H1 (cell line): ENCODE measurements at regions not wholly inside any gene's neighbourhood (a gene's known extent, or its start where the extent isn't known, plus 50 kb on each side); places are given as distances from the start of the nearest gene placed in this dataset.

Source experiments
- CTCF ChIA-PET: fragments of 300-600 bp; sonication (Branson Sonifier 250); formaldehyde crosslinking; loops from one replicate; lab custom pipeline; 2021; ENCODE audit not compliant: partially characterized antibody; lab: Charles Lee
- POLR2A ChIA-PET: fragments of 300-600 bp; sonication (Branson Sonifier 250); formaldehyde crosslinking; loops from one replicate; lab custom pipeline; 2021; ENCODE audit warnings: inconsistent platforms; ENCODE audit not compliant: partially characterized antibody; lab: Charles Lee
- DNase-seq, 2 experiments: peaks; one replicate each; pipeline versions ENCODE4 v3.0.0 to v3.0.0-alpha.2; 2010 to 2022; ENCODE audit warnings: low spot score in 2 of 2, low read depth in 1 of 2, mixed read lengths in 1 of 2
- FAIRE-seq: peaks from 2 replicates; lab custom pipeline; 2011; peaks lifted over from hg19 to GRCh38; lab: Jason Lieb, UNC
- H2AFZ ChIP-seq: 2 replicates; pipeline ENCODE4 v1.8.1; 2012; ENCODE audit warnings: low read length, inconsistent platforms
- H2AK5ac ChIP-seq: 2 replicates; pipeline ENCODE4 v1.6.1; 2013; ENCODE audit warnings: low read depth, low read length
- H2BK120ac ChIP-seq: replicated peaks from 2 replicates; pipeline ENCODE3; 2013; ENCODE audit warnings: low read depth, low read length, inconsistent platforms
- H2BK12ac ChIP-seq: 2 replicates; pipeline ENCODE4 v1.6.1; 2013; ENCODE audit warnings: low read depth, low read length
- H2BK15ac ChIP-seq: 2 replicates; pipeline ENCODE4 v1.6.1; 2013; ENCODE audit warnings: low read length
- H2BK20ac ChIP-seq: 2 replicates; pipeline ENCODE4 v1.6.1; 2013; ENCODE audit warnings: low read length
- H2BK5ac ChIP-seq: 2 replicates; pipeline ENCODE4 v1.6.1; 2013; ENCODE audit warnings: low read depth, low read length
- H3K14ac ChIP-seq: 2 replicates; pipeline ENCODE4 v1.6.1; 2013; ENCODE audit warnings: inconsistent platforms; ENCODE audit not compliant: insufficient read length
- H3K18ac ChIP-seq: 2 replicates; pipeline ENCODE4 v1.6.1; 2013; ENCODE audit warnings: low read length; ENCODE audit errors: extremely low read depth
- H3K23ac ChIP-seq: 2 replicates; pipeline ENCODE4 v1.6.1; 2013; ENCODE audit warnings: inconsistent platforms; ENCODE audit not compliant: insufficient read length
- H3K23me2 ChIP-seq: 2 replicates; pipeline ENCODE4 v1.6.1; 2013; ENCODE audit warnings: low read depth, low read length
- H3K27ac ChIP-seq: 2 replicates; pipeline ENCODE4 v1.6.1; 2011; ENCODE audit warnings: low read depth, low read length, inconsistent platforms
- H3K27me3 ChIP-seq, 4 experiments: replicated peaks in 1 of 4; 1 replicate in 1 of 4; 2 replicates in 3 of 4; pipeline versions ENCODE4 v1.6.1 to v1.8.1; 2011 to 2013; ENCODE audit warnings: low read length in 3 of 4, mild to moderate bottlenecking in 3 of 4, inconsistent platforms in 2 of 4, mixed read lengths in 2 of 4, moderate library complexity in 1 of 4; ENCODE audit not compliant: control insufficient read depth in 3 of 4, insufficient read depth in 3 of 4; ENCODE audit errors: extremely low read depth in 1 of 4
- H3K36me3 ChIP-seq, 4 experiments: 2 replicates each; pipeline versions ENCODE4 v1.6.1 to v1.8.1; 2011 to 2013; ENCODE audit warnings: mild to moderate bottlenecking in 4 of 4, low read length in 3 of 4, moderate library complexity in 2 of 4, control low read depth in 1 of 4, inconsistent platforms in 1 of 4; ENCODE audit not compliant: insufficient read depth in 4 of 4, control insufficient read depth in 2 of 4
- H3K4ac ChIP-seq: replicated peaks from 2 replicates; pipeline ENCODE3; 2013; ENCODE audit warnings: low read length, low read depth, mixed read lengths, inconsistent platforms; ENCODE audit not compliant: insufficient read length
- H3K4me1 ChIP-seq, 4 experiments: replicated peaks in 1 of 4; 1 replicate in 1 of 4; 2 replicates in 3 of 4; pipeline versions ENCODE4 v1.6.1 to v1.8.1; 2011 to 2013; ENCODE audit warnings: low read length in 3 of 4, inconsistent platforms in 2 of 4, mixed read lengths in 1 of 4; ENCODE audit not compliant: insufficient read depth in 4 of 4, control insufficient read depth in 3 of 4
- H3K4me2 ChIP-seq, 2 experiments: 2 replicates each; pipeline versions ENCODE4 v1.6.1 to v1.8.1; 2011 to 2013; ENCODE audit warnings: low read depth in 2 of 2, low read length in 2 of 2, control low read depth in 1 of 2, inconsistent platforms in 1 of 2, mild to moderate bottlenecking in 1 of 2; ENCODE audit not compliant: insufficient read depth in 1 of 2
- H3K4me3 ChIP-seq, 4 experiments: fragments of 200-600, 300-600 bp in 1 of 4; sonication (generic), shearing (Covaris generic), sonication (Bioruptor Twin) in 1 of 4; 2 replicates each; pipeline versions ENCODE4 v1.5.1 to v1.8.1; 2011 to 2016; ENCODE audit warnings: low read length in 4 of 4, low read depth in 3 of 4, control low read depth in 2 of 4, inconsistent platforms in 2 of 4, mild to moderate bottlenecking in 2 of 4, mixed read lengths in 1 of 4, moderate library complexity in 1 of 4; ENCODE audit not compliant: insufficient read depth in 2 of 4; ENCODE audit errors: extremely low read depth in 1 of 4
- H3K56ac ChIP-seq: replicated peaks from 2 replicates; pipeline ENCODE3; 2013; ENCODE audit warnings: low read depth, mild to moderate bottlenecking, mixed read lengths, low read length, inconsistent platforms; ENCODE audit not compliant: insufficient read length
- H3K79me1 ChIP-seq: 2 replicates; pipeline ENCODE4 v1.6.1; 2013; ENCODE audit warnings: low read depth, low read length, control low read depth
- H3K79me2 ChIP-seq, 2 experiments: 2 replicates each; pipeline versions ENCODE4 v1.6.1 to v1.8.1; 2012 to 2013; ENCODE audit warnings: low read length in 2 of 2, mild to moderate bottlenecking in 2 of 2, inconsistent platforms in 1 of 2; ENCODE audit not compliant: insufficient read depth in 2 of 2, control insufficient read depth in 1 of 2
- H3K9ac ChIP-seq, 4 experiments: replicated peaks in 1 of 4; 1 replicate in 1 of 4; 2 replicates in 3 of 4; pipeline versions ENCODE4 v1.6.1 to v1.8.1; 2011 to 2013; ENCODE audit warnings: low read depth in 3 of 4, low read length in 3 of 4, control low read depth in 2 of 4, mild to moderate bottlenecking in 2 of 4, moderate library complexity in 2 of 4, inconsistent platforms in 1 of 4; ENCODE audit errors: extremely low read depth in 1 of 4
- H3K9me3 ChIP-seq, 2 experiments: 2 replicates each; pipeline versions ENCODE4 v1.6.1 to v1.8.1; 2012 to 2013; ENCODE audit warnings: mild to moderate bottlenecking in 2 of 2, moderate library complexity in 2 of 2, control low read depth in 1 of 2, inconsistent platforms in 1 of 2, low read depth in 1 of 2, low read length in 1 of 2, mixed read lengths in 1 of 2; ENCODE audit not compliant: insufficient read depth in 2 of 2
- H4K20me1 ChIP-seq, 2 experiments: replicated peaks in 1 of 2; 2 replicates each; pipeline versions ENCODE3 to v1.8.1; 2011 to 2013; ENCODE audit warnings: inconsistent platforms in 2 of 2, low read length in 2 of 2, mild to moderate bottlenecking in 1 of 2; ENCODE audit not compliant: insufficient read depth in 2 of 2, control insufficient read depth in 1 of 2
- H4K5ac ChIP-seq: 2 replicates; pipeline ENCODE4 v1.6.1; 2013; ENCODE audit warnings: low read length, low read depth, mixed read lengths, inconsistent platforms; ENCODE audit not compliant: insufficient read length
- H4K8ac ChIP-seq: 2 replicates; pipeline ENCODE4 v1.8.0; 2013; ENCODE audit warnings: mild to moderate bottlenecking, moderate library complexity, low read length, inconsistent platforms; ENCODE audit not compliant: insufficient read depth; ENCODE audit errors: extremely low read depth
- H4K91ac ChIP-seq: replicated peaks from 2 replicates; pipeline ENCODE3; 2013; ENCODE audit warnings: low read length, mixed read lengths, inconsistent platforms; ENCODE audit not compliant: insufficient read length
- HDAC6 ChIP-seq: IDR thresholded peaks from one replicate; pipeline ENCODE4 v1.7.1; 2012; ENCODE audit warnings: low read depth, mild to moderate bottlenecking, inconsistent platforms, low read length, moderate library complexity
- KDM5A ChIP-seq: fragments of 200-600 bp; IDR thresholded peaks from 2 replicates; pipeline ENCODE4 v1.7.1; 2012; ENCODE audit warnings: mild to moderate bottlenecking, low read length, inconsistent platforms, mixed read lengths
- POU5F1 ChIP-seq: IDR thresholded peaks from 2 replicates; pipeline ENCODE4 v1.6.1; 2011; ENCODE audit warnings: low read depth, mild to moderate bottlenecking, low read length, moderate library complexity
- SIN3A ChIP-seq, 2 experiments: IDR thresholded peaks in 1 of 2; conservative IDR thresholded peaks in 1 of 2; 2 replicates each; pipeline ENCODE4 v1.6.1; 2011 to 2012; ENCODE audit warnings: low read length in 2 of 2, improper control_type of control experiment in 1 of 2, low read depth in 1 of 2, mild to moderate bottlenecking in 1 of 2
- SIX5 ChIP-seq: IDR thresholded peaks from 2 replicates; pipeline ENCODE4 v1.6.1; 2011; ENCODE audit warnings: mild to moderate bottlenecking, low read depth, low read length
- WGBS, 2 experiments: shearing (Covaris generic) in 1 of 2; methylation state at CpG; one replicate each; pipeline versions ENCODE4 v1.1.6 to v1.1.7; 2013 to 2015; ENCODE audit warnings: low lambda C conversion rate in 2 of 2, mixed read lengths in 2 of 2, inconsistent platforms in 1 of 2, low coverage in 1 of 2, missing lambda C conversion rate in 1 of 2; ENCODE audit not compliant: insufficient replicate concordance in 2 of 2, insufficient coverage in 1 of 2, insufficient read length in 1 of 2; ENCODE audit errors: extremely low coverage in 1 of 2, missing lambda C conversion rate in 1 of 2; 5-methylcytosine and 5-hydroxymethylcytosine counted together
- TF ChIP-seq, protein P1 (sequence below): IDR thresholded peaks from 2 replicates; pipeline ENCODE4 v1.6.1; 2012; ENCODE audit warnings: inconsistent platforms

DNA sequence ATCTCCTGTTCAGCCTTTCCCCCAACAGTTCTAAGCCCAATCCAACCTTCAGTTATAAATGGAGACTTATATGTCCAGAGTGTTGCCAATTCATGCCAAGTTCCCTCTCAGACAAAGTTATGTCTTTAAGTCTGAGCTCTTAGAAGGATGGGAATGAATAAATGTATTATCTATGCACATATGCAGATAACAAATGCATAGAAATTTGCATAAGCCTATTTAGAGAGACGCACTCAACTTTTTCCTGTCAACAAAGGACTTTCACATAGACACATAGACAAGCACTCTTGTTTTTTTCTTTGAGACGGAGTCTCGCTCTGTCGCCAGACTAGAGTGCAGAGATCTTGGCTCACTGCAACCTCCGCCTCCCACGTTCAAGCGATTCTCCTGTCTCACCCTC is 95.1 kb downstream of the SOX9 start:
- CTCF ChIA-PET = no interaction called here
- Histone ChIP-seq H2BK5ac (no peak overlapping the region), H2BK12ac (no peak overlapping the region), H4K5ac (no peak overlapping the region), H2BK15ac (no peak overlapping the region), H3K4me2 (no peak overlapping the region), H3K14ac (no peak overlapping the region), H2BK20ac (no peak overlapping the region), H4K8ac (no peak overlapping the region), H3K9me3 (no peaks in the 10 kb centered on the region), H2AK5ac (no peak overlapping the region), H3K27me3 (peaks cover 4 to 29% (median 28%) of the 10 kb centered on the region in 4 experiments), H3K9ac (no peak overlapping the region), H3K36me3 (no peaks in the 10 kb centered on the region), H2BK120ac (no peak overlapping the region), H4K91ac (no peak overlapping the region), H3K18ac (no peak overlapping the region), H3K79me2 (no peaks in the 10 kb centered on the region), H4K20me1 (no peaks in the 10 kb centered on the region), H3K56ac (no peak overlapping the region), H3K4me1 (peaks cover 2 to 10% (median 5%) of the 10 kb centered on the region in 4 experiments; a peak in 6 of 7 replicates), H3K79me1 (no peaks in the 10 kb centered on the region), H3K27ac (no peak overlapping the region), H2AFZ (no peak overlapping the region), H3K23ac (no peak overlapping the region), H3K4me3 (no peak overlapping the region), H3K23me2 (peaks cover 10% of the 10 kb centered on the region), H3K4ac (no peak overlapping the region)
- POLR2A ChIA-PET = no interaction called here
- DNase-seq = no peak
- WGBS, 2 experiments = 94% methylated on average over 7 of the region's 7 CpGs; no CpG with 5 or more reads in 1 of the 2 experiments
- TF ChIP-seq SIN3A (conservative IDR thresholded peaks at IDR 0.05 in 1 of 2, IDR thresholded peaks at IDR 0.05 in 1 of 2; ENCODE audit: low read depth in 1 of 2, low read length in 2 of 2) (no peak), KDM5A (no peak), POU5F1 (no peak), HDAC6 (no peak), SIX5 (no peak)
- TF ChIP-seq, protein P1, sequence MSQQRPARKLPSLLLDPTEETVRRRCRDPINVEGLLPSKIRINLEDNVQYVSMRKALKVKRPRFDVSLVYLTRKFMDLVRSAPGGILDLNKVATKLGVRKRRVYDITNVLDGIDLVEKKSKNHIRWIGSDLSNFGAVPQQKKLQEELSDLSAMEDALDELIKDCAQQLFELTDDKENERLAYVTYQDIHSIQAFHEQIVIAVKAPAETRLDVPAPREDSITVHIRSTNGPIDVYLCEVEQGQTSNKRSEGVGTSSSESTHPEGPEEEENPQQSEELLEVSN = no peak
- no peak for FAIRE-seq
